GM21529 (cell line): ENCODE measurements at regions not wholly inside any gene's neighbourhood (a gene's known extent, or its start where the extent isn't known, plus 50 kb on each side); places are given as distances from the start of the nearest gene placed in this dataset.

Experiments
- ATAC-seq: cut with Tn5 transposase; IDR thresholded peaks from one replicate; pipeline ENCODE4 v1.9.1; 2021; ENCODE audit not compliant: unreplicated experiment

DNA sequence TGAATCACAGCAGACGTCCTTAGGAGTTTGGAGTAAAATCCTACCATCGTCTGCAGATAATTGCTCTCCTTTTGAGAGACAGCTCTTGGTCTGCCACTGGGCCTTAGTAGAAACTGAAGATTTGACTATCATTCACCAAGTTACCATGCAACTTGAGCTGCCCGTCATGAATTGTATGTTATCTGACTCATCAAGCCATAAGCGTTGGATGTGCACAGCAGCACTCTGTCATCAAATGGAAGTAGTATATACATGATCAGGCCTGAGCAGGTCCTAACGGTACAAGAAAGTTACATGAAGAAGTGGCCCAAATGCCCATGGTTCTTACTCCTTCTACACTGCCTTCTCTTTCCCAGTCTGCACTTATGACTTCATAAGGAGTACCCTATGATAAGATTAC lies 317.8 kb downstream of the GPATCH2 start:
- no peak for ATAC-seq

- ATAC-seq: no peak
These were observed 319.1 kb downstream of the GPATCH2 start for GRCh38 chr1:217311766-217312165.

DNA sequence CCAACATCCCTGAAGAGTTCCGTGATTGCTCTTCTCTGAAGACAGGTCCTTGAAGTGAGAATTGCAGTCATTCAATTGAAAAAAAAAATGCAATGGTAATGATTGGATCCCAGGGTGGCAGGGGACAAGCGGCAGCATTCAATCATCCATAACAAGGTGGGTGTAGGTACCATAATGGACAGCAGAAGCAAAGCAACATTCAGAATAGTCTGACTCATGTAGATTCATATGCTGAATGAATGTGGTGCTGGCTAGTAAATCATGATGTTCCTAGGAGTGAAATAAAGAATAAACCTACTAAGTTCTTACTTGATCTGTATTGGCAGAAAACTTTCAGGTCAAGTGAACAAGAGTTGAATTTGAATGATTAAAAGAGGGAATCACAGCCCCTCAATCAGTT lies 319.6 kb downstream of the GPATCH2 start:
- no peak for ATAC-seq

GRCh38 chr1:217281332-217281731 lies 349.6 kb downstream of the GPATCH2 start:
- no peak for ATAC-seq

GRCh38 chr1:217275655-217276398 lies 355.1 kb downstream of the GPATCH2 start:
- no peak for ATAC-seq

DNA sequence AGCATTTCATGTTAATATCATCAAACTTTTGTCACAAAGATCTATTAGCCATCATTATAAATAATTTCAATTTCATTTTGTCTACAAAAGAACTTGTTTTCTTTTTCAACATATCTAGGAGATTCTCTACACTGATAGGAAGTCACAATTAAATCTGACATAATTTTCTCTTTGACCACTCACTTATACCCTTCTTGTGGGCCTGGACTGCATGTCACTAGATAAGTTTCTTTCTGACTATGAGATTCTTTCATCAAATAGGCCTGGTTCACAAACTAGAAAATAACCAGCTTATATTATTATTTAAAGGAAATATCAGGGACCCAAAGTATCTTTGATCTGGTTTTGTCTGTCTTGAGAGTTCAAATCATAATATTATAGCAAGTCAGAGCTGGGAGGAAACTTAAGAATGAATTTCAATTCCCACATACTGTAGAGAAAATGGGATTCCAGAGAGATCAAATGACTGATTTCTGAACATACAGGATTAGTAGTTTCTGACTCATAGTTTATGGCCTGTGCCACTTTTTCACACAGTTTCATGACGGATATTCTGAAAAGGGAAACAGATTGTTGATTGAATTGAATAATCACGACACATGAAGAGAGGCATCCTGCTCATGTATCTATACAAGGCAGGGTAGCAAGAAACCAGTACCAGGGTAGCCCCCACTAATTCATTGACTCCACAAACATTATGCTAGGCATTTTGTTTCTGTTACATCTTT lies 355.8 kb downstream of the GPATCH2 start:
- ATAC-seq: no peak

GRCh38 chr1:217274416-217274815 lies 356.5 kb downstream of the GPATCH2 start:
- no peak for ATAC-seq

GRCh38 chr1:217273866-217274265 lies 357.0 kb downstream of the GPATCH2 start:
- ATAC-seq: no peak

- no peak for ATAC-seq
These were observed 358.5 kb downstream of the GPATCH2 start for GRCh38 chr1:217272385-217272784.

GRCh38 chr1:217270101-217270500 lies 360.8 kb downstream of the GPATCH2 start:
- no peak for ATAC-seq

- ATAC-seq: no peak
These were observed 362.8 kb downstream of the GPATCH2 start for GRCh38 chr1:217268058-217268457.

- no peak for ATAC-seq
These were observed 369.3 kb downstream of the GPATCH2 start for GRCh38 chr1:217261636-217262035.

- no peak for ATAC-seq
These were observed 370.2 kb downstream of the GPATCH2 start for GRCh38 chr1:217260676-217261075.

GRCh38 chr1:217253985-217254384 lies 376.9 kb downstream of the GPATCH2 start:
- no peak for ATAC-seq

DNA sequence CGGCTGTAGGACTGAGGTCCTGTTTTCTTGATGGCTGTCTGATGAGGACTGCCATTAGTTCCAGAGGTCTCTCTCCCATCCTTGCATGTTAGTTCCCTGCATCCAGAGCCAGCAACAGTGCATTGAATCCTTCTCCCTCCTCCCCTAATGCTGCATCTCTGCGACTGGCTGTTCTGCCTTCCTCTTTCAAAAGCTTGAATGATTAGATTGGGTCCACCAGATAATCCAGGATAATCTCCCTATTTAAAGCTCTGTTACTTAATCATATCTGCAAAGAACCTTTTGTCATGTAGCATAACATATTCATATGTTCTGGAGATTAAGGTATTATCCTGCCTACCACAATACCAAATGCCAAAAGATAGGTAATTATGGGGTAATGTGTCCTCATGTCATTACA lies 377.5 kb downstream of the GPATCH2 start:
- no peak for ATAC-seq

GRCh38 chr1:217251121-217251520 lies 379.8 kb downstream of the GPATCH2 start:
- ATAC-seq: no peak

DNA sequence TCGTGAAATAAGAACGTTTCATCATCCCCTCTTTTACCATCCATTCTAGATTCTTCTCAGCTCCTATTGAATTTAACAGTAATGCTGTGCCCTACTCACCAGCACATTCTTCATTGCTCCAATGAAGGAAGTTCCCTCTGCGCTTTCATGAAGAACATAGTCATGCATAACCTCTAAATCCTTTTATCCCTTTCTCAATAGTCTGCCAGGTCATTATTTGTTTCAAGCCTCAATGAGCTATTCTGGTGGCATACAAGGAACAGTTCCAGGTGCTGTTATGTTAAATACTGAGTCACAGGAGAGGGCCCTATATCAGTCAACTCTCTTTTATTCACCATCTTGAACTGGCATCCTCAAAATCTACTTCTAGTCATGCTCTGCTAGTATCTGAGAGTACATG lies 381.0 kb downstream of the GPATCH2 start:
- ATAC-seq: no peak

DNA sequence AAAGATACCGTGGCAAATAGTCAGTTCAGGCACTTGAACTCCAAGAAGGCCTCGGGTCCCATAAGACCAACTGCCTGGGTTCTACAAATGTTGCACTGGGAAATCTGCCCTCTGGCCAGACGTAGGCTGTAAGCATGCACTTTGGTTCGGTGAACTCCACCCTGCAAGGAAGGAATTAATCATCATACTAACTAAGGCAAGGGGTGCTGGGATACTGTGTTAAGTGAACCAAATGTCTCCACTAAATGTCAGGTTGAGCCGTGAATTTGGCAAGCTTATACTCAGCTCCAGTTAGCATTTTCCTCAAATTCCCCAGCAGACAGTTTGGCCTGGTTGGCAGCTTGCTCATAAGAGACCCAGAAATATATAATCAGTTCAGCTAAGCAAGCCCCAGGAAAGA lies 385.9 kb downstream of the GPATCH2 start:
- ATAC-seq: no peak

DNA sequence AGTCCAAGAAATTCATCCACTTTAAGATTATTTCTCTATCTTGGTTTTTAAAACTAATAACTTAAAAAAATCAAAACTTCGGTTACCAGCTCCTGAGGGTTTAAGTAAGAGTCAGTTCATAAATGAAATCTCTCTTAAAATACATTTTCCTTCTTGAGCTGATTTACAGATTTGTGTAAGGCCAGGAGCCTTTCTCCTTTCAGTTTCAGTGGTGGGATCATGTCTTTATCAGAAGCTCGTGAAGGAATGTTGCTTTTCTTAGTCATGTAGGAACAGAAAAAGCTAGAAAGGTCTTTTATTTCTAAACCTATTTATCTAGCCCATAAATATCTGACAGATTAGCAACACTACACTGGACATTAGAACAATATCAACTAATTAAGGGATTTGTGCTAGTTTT lies 390.2 kb downstream of the GPATCH2 start:
- ATAC-seq: no peak

DNA sequence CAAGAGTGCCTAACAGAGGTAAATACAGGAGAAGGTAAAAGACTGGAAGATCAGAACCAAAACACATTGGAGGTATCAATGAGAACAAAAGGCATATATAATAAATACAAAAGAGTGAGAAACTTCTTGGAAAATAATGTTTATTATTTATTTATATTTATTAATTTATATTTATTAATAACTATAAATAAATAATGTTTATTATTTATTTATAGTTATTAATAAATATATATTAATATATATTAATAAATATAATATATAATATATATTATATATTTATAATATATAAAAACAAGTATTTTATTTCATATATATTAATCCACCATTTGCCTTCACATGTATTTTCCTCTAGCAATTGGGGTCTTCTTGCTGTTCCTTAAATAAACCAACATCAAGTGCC lies 391.9 kb downstream of the GPATCH2 start:
- no peak for ATAC-seq

- no peak for ATAC-seq
These were observed 400.5 kb downstream of the GPATCH2 start for GRCh38 chr1:217230412-217230811.

- ATAC-seq: no peak
These were observed 402.2 kb downstream of the GPATCH2 start for GRCh38 chr1:217228689-217229088.

DNA sequence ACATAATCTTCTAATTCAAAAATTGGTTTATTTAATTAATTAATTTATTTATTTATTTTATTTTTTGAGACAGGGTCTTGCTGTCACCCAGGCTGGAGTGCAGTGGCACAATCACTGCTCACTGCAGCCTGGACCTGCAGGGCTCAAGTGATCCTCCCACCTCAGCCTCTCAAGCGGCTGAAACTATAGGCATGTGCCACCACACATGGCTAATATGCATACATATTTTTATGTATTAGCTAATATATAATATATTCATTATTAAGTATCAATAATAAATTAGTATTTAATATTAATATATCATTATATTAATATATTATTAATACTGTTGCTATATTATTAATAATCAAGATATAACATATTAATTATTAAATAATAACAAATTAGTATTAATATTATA lies 406.7 kb downstream of the GPATCH2 start:
- ATAC-seq: no peak
